Hematopoietic multipotent progenitor cell treated with erythropoietin and hydrocortisone succinate and interleukin-3 and kit ligand, for 17 days (in vitro differentiated cells): ENCODE measurements at regions not wholly inside any gene's neighbourhood (a gene's known extent, or its start where the extent isn't known, plus 50 kb on each side); places are given as distances from the start of the nearest gene placed in this dataset.

Experiments used
- DNase-seq: peaks from one replicate; pipeline ENCODE4 v3.0.0-alpha.2; 2015; ENCODE audit warnings: low spot score

DNA sequence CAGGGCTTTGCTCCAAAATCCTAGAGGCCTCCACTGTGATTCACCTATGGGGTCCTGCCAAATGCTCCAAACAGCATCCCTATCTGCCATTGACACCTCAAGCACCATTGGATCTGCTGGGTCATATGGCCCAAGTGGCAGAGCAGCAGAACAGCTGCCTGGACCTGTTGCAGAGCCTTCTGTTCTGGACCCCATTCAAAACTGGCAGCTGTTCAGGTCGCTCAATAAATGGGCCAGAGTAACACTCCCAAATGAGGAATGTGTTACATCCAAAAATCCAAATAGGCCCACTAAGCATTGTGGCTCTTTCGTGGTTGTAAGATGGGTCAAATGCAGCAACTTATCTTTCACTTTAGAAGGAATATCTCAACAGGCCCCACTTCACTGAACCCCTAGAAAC lies 783.6 kb downstream of the DCDC2C start:
- DNase-seq = no peak

DNA sequence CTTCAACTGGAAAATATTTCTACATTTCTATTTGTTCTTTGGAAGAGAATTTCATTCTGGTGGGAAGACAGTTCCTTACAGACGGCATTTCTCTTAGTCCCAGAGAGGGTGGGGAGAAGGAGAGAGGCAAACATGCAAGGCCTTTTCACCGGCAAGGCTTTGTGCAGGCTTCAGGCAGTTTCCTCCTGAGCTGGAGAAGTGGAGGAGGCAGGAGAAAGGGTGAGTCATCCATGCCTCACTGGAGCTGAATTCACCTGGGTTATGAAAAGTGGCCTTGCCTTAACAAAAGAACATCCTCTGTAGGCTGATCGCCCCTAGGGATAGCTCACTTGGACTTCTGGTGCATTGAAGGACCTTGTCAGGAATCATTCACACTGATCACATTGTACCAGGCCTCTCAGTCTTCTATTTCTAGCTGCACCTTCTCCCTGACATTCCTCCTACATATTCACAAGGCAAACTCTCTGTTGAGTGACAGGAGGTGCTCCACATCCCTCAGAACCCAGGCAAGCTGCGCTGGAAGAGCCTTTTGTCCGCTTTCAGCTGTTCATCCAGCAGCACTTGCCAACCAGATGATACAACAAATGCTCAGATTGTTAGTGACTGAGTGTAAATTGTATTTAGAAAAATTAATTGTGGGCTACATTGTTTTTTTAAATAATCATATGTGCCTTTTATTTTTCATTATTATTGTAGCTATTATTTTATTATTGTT lies 796.1 kb downstream of the DCDC2C start:
- no peak for DNase-seq

DNA sequence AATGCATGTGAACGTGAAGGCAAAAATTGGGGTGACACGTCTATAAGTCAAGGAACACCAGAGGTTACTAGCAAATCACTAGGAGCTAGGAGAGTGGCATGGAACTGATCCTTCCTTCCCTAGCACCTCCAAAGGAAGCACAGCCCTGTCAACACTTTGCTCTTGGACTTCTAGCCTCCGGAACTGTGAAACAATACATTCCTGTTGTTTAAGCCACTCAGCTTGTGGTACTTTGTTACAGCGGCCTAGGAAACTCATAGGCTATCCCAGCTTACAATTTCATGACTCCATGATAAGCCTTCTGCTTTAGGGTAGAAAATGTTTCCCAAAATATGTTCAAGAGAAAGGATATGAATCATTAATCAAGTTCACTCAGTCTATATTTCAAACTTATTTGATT lies 798.1 kb downstream of the DCDC2C start:
- no peak for DNase-seq

DNA sequence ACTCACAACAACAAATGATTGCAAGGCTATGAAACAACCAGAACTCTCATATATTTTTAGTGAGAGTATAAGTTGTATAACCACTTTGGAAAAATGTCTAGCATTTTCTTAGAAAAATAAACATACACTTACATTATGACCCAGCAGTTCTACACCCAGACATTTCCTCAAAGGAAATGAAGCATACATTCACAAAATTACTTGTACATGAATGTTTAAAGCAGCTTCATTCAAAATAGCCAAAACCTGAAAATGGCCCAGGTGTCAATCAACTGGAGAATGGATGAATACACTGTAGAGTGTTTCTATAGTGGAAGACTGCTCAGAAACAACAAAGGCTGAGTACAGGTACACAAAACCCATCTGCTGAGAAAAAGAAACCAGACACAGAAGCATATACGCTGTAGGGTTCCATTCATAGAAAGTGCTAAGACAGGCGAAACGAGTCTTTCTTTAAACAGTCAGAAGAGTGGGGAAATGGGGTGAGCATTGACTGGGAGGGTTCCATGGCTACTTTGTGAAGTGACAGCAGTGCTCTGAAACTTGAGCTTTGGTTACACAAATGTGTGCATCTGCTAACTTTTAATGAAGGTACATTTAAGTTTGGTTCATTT lies 799.0 kb downstream of the DCDC2C start:
- no peak for DNase-seq

DNA sequence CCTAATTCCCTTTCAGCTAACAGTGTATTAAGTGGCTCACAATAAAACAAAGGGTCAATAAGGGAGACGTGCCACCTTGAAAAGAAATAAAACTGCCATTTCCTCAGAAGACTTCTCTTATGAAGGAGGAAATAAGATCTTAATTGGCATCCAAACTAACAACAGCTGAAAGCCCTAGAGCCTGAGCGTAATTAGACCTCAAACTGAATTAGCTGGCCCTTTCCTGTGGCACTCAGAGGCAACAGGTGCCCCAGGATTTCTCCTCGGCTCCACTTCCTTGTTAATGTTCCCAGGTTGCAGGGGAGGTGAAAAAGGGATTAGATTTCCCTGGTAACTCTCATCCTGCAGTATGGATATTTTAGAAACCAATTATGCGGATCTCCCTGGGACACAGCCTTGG lies 804.3 kb downstream of the DCDC2C start:
- no peak for DNase-seq

DNA sequence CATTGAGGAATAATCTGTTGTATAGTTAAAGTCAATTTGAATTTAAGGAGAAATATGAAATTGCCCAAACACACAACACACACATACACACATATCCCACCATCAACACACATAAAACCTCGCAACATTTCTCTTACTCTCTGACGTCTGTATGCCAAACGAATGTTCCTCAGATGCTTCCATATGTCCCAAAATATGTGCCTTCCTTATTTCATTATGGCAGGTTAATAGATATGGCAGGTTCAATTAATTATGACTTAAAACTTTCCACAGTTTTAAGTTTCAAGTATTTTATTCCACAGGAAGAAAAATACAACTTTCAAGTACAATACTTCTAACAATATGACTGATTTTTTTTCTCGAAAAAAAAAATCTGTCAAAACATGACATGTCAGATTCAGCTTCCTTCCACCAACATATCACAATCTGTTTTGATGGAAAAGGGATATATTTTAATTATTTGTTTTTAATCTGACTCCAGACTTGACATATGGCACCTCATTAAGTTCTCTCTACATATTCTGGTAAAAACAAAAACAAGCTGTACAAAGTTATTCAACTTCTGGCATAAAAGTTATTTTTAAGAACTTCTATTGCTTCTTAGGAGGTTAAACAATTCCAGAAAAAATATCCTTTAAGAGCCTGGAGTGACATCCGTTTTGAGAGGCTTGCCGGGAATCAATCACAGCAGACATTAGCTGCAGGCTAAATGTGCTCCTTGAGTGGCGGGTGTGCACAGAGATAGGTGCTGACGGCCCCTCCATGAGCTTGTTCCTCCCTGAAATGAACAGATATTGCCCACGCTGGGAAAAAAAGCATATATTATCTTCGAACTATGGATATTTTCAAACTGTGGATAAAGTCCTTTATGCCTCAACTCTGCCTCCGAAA lies 812.7 kb downstream of the DCDC2C start:
- DNase-seq = no peak

DNA sequence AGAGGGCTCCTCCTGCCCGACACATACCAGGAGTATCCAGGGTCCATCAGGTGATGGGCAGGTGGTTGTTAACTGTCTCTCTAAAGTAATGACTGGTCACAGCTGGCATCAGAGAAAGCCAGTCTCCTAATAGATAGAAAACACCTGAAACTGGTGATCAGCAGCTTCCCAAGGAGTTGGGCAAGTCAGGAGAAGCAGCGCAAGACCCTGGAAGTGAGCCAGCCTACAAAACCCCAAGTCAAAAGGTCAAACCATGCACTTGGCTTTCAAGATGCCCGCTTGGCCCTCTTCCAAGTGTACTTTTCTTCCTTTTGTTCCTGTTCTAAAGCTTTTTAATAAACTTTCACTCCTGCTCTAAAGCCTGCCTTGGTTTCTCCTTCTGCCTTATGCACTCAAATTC lies 815.2 kb downstream of the DCDC2C start:
- DNase-seq = no peak

DNA sequence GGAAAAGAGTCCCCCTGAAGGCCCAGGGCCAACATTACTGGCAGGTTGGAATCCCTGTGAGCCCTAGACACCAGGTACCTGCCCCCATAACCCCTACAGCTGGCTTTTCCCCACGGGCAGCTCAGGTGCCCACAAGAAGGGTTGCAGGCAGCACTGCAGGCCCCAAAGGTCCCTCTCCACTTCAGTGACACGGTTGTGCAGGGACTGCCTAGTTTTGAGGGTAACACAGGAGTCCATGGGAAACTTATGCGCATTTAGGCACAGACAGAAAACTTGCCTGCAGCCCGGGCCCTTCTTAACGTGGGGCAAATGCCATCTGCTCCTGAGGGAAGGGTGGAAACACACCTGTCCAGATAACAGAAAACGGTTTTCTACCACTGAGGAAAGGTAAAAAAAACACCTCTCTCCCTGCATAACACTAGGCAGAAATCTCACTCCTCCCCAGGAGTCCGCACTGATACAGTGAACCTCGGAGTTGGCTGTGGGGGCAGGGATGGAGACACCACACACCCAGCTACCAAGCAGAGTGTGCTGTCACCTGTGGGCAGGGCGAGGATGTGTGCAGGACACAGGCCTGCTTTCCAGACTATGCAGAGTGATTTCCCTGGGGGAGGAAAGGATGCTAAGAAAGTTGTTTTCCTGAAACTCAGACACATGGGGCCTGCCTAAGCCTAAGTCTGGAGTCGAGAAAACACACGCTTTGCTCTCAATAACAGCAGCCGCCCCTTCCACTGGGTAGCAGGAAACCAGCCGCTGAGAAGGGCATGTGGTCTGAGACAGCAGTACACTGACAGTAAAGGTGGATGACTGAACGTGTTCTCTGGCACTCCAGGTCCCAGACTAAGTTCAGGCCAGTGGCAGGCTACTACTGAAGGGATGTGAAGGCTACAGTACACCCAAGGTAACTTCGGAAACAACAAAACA lies 819.4 kb downstream of the DCDC2C start:
- DNase-seq = no peak

DNA sequence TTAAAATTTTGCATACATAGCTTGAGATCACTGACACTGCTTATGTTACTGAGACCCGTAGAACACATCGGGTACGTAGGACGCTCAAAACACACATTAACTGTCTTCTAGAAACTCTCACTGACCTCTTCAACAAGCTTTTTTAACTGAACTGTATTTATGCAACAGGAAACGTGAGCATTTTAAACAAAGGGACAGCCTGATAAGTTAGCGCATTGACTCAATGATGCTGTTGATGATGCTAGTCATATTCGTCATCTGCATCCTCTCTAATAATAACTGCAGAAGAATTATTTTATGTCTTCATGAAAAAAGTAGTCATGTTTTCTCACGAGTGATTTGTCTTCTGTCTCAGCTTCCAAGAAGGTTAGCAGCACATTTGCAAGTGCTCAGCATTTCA lies 824.0 kb downstream of the DCDC2C start:
- no peak for DNase-seq

DNA sequence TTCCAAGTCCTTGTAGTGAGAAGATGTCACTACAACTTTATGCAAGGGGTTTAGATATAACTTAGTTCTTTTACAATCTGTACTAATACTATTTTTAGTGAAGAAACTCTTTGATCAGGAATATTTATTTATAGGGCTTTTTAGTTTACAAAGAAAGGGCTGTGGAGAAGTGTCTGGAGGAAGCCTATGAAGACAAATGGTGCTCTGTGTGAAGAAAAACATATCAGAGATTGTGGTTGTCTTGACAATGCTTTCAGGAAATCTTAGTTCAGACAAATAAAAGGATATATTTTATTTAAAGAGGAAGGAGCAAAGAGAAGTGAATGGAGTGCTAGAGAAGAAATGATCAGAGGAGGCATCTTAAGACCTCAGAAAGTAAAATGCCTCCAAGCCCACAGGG lies 824.9 kb downstream of the DCDC2C start:
- no peak for DNase-seq

DNA sequence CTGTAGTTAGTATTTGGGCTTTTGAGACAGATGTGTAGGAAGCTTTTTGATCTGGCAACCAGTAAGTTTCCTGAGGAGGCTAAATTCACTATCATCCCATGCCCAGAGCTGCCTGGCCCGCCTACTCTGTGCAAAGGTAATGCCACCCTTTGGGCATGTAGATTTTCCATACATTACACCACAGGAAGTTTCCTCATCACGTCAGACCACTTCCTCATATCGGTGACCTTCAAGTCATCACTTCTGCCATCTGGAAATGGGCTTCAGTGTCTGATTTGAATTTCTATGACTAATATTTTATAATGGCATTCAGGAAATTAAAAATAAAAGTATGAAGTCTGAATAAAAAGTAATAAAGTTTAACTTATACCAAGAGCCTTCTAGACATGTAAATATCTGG lies 825.4 kb downstream of the DCDC2C start:
- DNase-seq = no peak

DNA sequence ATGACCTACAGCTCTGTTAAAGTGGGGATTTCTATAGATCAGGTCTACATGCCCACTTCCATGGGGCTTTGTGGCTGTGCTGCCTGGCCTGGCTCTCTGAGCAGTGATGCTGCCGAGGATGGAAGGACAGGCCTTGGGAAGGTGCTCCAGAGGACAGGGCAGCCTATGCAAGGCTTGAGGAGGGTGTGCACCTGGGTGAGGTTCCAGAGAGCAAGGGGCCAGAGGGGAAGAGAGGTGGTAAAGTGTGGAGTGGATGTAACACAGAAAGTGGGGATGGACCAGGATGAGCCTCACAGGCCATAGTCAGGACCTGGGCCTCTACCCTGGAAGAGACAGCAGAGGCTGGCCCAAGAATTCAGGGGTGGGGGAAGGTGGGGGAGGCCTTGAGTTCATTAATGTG lies 826.4 kb downstream of the DCDC2C start:
- no peak for DNase-seq

DNA sequence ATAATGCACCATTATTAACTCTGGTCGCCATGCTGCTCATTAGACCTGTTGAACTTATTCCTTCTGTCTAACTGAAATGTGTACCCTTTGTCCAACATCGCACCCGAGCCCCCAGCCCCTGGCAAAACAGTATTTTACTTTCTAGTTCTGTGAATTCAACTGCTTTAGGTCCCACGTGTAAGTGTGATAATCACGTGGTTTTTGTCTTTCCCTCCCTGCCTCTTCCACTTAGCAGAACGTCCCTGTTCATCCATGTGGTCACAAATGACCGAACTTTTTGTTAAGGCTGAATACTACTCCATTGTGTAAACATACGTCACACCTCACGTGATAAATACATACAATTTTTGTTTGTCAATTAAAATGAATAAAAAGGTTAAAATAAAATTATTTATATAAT lies 826.9 kb downstream of the DCDC2C start:
- no peak for DNase-seq

DNA sequence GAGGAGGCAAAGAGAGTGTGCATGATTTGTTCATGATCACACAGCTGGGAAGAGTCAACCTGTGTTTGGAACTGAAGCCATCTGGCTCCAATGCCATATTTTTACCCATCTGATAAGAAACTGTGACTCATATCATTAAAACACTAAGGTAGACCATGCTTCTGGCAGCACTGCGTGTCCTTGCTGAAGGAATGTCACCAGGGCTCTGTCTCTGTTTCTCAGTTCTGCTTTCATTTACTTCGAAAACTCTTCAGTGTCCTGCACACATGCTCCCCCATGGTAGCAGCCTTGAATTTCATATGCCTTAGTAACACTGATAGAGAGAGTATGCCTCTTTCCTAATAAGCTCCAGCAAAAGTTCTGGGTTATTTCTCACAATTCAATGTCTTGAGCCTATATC lies 830.4 kb downstream of the DCDC2C start:
- DNase-seq = no peak

DNA sequence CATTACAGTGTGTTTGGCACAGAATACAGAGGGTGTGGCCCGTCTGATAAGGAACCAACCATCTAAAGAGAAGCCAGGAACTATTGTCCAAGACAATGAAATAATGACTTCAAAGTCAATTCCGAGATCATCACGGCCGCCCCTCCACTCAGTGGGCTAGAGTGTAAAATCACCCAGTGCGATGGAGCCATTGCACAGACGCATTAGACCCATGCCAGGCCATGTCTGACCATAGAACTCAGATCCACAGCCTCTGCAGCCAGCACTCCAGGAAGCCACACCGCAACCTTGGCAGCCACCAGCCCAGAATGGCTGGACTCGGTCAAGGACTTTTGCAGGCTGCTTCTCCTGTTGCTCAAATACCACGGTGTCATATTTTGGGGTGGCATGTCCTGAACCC lies 835.7 kb downstream of the DCDC2C start:
- no peak for DNase-seq

DNA sequence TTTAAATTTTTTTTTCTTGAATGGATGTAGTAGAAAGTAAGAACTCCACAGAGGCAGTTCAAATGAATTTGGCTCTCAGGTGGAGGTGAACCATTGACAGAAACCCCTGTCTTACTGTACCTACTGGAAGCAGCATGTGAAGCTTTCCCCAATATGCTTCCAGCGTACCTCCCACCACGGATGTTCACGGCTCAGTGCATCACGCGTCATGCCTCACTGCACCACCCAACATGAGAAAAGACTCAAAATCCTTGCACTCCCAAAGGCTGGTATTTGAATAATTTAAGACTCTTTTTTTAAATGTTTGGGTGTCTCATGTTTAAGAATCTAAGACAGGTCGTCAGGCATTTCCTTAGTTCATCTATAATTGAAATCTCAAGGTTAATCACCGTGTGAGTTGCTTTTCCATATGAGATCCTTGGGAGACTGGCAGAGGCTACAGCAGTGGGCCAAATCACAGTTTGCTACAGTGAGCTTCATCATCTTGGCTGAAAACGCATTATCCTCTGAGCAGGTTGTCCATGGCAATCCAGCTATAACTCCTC lies 846.4 kb downstream of the DCDC2C start:
- no peak for DNase-seq

DNA sequence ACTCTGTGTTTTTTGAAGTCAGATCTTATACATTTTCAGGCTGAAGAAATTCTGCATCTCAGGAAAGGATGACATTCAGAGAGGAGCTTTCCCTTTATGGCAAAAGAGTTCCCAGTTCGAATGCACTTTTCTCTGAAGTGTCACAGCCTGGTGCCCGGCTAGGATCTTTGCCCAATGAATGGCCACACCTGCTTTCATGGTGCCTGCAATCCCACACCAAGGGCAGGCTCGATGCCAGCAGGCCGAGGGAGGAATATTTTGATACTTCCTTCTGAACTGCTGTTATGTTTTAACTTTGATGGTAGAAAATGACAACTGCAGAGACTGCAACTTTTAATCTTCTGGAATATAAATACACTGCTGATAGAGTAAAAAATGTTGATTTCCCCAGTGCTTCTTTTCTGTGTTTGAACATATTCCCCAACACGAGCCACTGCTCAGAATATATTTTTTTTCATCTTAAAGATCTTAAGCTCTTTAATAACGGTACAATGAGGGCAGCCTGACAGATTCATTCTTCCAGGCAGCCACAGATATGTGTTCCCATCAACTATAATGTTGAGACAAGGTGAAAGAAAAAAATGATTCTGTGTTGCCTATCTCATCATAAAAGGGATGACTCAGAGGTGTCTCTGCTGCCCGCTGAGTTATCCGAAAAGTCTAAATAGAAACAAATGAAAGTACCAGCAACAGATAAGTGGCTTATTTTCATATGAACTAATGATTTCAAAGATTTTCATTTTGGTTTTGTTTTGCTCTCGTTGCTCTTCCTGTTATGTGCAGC lies 848.5 kb downstream of the DCDC2C start:
- no peak for DNase-seq

DNA sequence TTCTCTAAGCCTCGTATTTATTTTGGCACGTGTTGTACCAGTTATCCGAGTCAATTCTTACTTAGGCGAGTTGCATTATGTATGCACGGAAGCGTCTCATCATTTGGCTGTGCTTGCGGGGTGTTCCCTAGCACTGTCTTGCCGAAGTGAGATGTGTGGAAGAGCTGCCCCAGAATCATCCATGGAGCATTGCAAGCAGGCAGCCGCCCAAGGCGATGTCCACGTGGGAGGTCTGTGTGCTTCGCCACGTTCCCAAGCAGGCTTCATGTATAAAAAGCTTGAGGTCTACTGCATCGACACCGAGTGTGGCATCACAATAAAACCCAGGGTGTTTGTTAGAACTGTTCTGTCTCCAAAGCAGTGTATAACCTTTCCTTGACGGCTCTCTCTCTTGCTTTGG lies 849.9 kb downstream of the DCDC2C start:
- DNase-seq = no peak

DNA sequence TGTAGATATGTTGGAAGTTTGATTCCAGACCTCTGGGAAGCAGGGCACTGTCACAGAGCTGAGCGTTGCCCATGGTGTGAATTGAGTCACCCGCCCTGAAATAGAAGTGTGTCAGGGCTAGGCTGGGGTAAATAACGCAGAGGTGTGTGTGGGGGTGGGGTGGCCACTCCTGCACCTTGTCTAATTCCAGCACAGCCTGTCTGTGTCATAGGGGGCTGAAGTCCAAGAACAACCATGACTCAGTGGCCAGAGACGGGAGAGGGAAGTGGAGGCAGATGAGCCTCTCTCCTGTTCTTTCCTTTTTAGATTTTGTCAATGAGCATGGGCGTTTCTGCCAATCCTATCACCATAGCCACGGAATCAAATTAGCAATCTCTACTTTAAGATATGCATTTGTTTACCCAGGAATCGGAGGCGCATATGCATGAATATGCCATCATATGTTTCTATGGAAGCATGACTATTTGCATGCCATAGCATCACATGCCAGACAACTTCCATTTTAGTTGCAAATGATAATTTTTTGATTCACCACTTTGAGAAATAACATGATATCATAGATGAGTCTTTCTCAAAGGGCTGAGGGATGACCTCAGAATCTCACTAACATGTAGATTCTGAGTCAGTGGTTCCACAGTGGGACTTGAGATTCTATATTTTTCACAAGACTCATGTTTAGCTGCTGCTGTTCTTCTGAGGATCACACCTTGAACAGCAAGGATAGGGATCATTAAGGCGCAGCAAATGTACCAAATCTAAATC lies 852.9 kb downstream of the DCDC2C start:
- DNase-seq = no peak

DNA sequence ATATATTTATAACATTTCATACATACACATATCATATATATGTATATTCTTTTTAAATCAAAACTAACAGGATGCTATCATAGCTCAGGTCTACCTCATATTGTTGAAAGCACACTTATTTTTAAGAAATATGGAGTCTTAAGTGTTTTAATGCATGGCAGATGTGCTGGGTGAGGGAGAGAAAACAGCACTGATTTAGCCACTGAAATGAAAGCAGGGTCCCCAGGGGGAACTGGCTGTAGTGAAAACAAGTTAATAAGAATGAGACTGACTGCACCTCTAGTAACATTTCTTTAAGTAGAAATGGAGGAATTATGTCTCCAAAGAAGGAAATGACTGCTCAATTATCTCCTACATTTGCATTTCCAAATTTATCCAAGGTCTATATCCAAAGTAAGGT lies 857.8 kb downstream of the DCDC2C start:
- DNase-seq = no peak
